CD4-positive, CD25-positive, alpha-beta regulatory T cell (primary cell): ENCODE measurements at regions not wholly inside any gene's neighbourhood (a gene's known extent, or its start where the extent isn't known, plus 50 kb on each side); places are given as distances from the start of the nearest gene placed in this dataset.

Experiments
- ATAC-seq, 2 donors: fragments of 150-1000 bp; cut with Tn5 transposase; one replicate each; pipeline ENCODE4 v1.10.0; 2021; ENCODE audit warnings: low read depth in 2 of 2, moderate number of reproducible peaks in 2 of 2, moderate library complexity in 1 of 2
- DNase-seq, 3 donors: peaks; one replicate each; pipeline versions ENCODE4 v3.0.0 to v3.0.0-alpha.2; 2012 to 2022; ENCODE audit warnings: mixed read lengths in 1 of 3
- H3K27ac ChIP-seq: one replicate; pipeline ENCODE4 v1.7.0; 2013; ENCODE audit warnings: mild to moderate bottlenecking, low read length; ENCODE audit not compliant: insufficient read depth, poor library complexity, severe bottlenecking
- H3K27me3 ChIP-seq: one replicate; pipeline ENCODE4 v1.7.0; 2013; ENCODE audit warnings: low read length; ENCODE audit not compliant: control insufficient read depth, insufficient read depth
- H3K36me3 ChIP-seq: one replicate; pipeline ENCODE4 v1.7.0; 2013; ENCODE audit warnings: mild to moderate bottlenecking, low read length, moderate library complexity; ENCODE audit not compliant: control insufficient read depth, insufficient read depth
- H3K4me1 ChIP-seq: 2 replicates; pipeline ENCODE4 v1.7.0; 2013; ENCODE audit warnings: mild to moderate bottlenecking, low read length; ENCODE audit not compliant: insufficient read depth, control insufficient read depth, poor library complexity, severe bottlenecking
- H3K4me3 ChIP-seq: one replicate; pipeline ENCODE4 v1.7.0; 2013; ENCODE audit warnings: low read depth, mild to moderate bottlenecking, low read length, moderate library complexity
- H3K9me3 ChIP-seq, 2 experiments: 1 replicate in 1 of 2; 2 replicates in 1 of 2; pipeline ENCODE4 v1.7.0; 2013; ENCODE audit warnings: low read length in 2 of 2, mild to moderate bottlenecking in 1 of 2, moderate library complexity in 1 of 2; ENCODE audit not compliant: control insufficient read depth in 2 of 2
- H3K27ac Mint-ChIP-seq, 3 donors: one replicate each; pipeline ENCODE4 v1.8.0; 2020 to 2022; ENCODE audit warnings: mild to moderate bottlenecking in 3 of 3, mixed read lengths in 3 of 3, moderate library complexity in 2 of 3
- H3K27me3 Mint-ChIP-seq: one replicate; pipeline ENCODE4 v1.8.0; 2022; ENCODE audit warnings: mild to moderate bottlenecking, mixed read lengths
- H3K36me3 Mint-ChIP-seq: one replicate; pipeline ENCODE4 v1.8.0; 2020; ENCODE audit warnings: mixed read lengths
- H3K4me1 Mint-ChIP-seq, 4 donors: one replicate each; pipeline ENCODE4 v1.8.0; 2020 to 2022; ENCODE audit warnings: mixed read lengths in 4 of 4, mild to moderate bottlenecking in 1 of 4
- H3K4me3 Mint-ChIP-seq, 4 donors: one replicate each; pipeline ENCODE4 v1.8.0; 2020 to 2022; ENCODE audit warnings: mild to moderate bottlenecking in 4 of 4, mixed read lengths in 4 of 4, moderate library complexity in 3 of 4
- H3K9me3 Mint-ChIP-seq, 7 donors: one replicate each; pipeline ENCODE4 v1.8.0; 2020 to 2022; ENCODE audit warnings: mixed read lengths in 7 of 7, mild to moderate bottlenecking in 3 of 7, moderate library complexity in 2 of 7

DNA sequence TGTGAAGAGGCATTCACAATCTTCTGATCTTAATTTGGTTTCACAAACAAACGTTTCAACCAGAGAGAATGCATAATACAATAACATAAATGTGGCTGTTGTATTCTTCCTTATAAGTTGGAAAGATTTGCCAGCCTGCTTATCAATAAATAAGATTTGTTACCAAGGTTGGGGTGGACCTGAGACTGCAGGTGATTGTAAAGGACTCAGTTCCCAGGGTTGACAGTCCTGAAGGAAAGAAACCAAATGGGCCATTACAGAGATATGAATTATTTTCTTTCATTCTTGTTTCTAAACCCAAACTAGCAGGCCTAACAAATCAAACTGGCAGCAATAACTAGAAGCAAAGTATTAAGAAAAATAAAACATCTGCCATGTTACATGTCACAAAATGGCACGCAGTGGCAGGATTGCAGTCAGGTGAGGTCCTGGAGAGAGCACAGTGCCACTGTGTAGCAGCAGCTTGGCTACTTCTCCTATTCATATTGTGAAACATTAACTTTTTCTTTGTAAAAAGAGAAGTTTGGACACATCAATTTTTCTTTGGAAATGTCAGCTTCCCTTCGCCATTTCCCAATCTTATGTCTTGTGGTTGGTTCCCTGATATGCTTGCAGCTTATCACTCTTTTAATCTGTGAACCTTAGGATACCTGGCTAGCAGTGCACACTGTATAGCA lies 133.8 kb upstream of the EMCN start:
- H3K36me3 ChIP-seq: no peaks in the 10 kb centered on the region
- no peak for ATAC-seq
- H3K36me3 Mint-ChIP-seq: no peaks in the 10 kb centered on the region

DNA sequence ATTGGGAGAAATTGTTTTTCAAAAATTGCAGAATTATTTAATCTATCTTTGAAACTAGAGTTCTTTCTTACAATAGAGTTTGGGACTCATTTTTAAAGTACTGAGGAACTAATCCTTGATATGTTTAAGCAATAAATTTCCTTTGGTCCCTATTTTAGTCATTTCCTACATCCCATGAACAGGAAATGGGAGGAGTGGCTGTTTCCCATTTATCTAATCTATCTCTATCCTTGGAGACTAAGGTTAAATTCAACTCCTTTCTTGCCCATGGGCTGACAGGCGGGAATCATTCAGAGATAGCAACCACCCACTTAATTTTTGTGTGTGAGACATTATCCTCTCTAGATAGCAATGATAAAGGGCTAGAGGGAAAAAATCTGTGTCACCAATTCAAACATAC lies 131.6 kb upstream of the EMCN start:
- Histone ChIP-seq H3K9me3 (no peaks in the 10 kb centered on the region), H3K4me1 (no peaks in the 10 kb centered on the region), H3K4me3 (no peak overlapping the region), H3K36me3 (no peaks in the 10 kb centered on the region), H3K27me3 (no peaks in the 10 kb centered on the region), H3K27ac (no peak overlapping the region)
- peaks cover 6% of the 10 kb centered on the region for H3K27me3 Mint-ChIP-seq
- no peaks in the 10 kb centered on the region for H3K4me1 Mint-ChIP-seq
- no peaks in the 10 kb centered on the region for H3K36me3 Mint-ChIP-seq
- no peak overlapping the region for H3K27ac Mint-ChIP-seq
- DNase-seq (no peak), ATAC-seq (no peak)
- H3K9me3 Mint-ChIP-seq: no peaks in the 10 kb centered on the region
- H3K4me3 Mint-ChIP-seq: no peak overlapping the region

More for the DNA sequence above, 133.8 kb upstream of the EMCN start:
- Mint-ChIP-seq H3K4me1 (no peaks in the 10 kb centered on the region), H3K9me3 (no peaks in the 10 kb centered on the region), H3K27me3 (peaks cover 6% of the 10 kb centered on the region), H3K4me3 (no peak overlapping the region), H3K27ac (no peak overlapping the region)
- no peaks in the 10 kb centered on the region for H3K4me1 ChIP-seq
- H3K27me3 ChIP-seq: no peaks in the 10 kb centered on the region
- H3K4me3 ChIP-seq: no peak overlapping the region
- DNase-seq: no peak
- no peaks in the 10 kb centered on the region for H3K9me3 ChIP-seq
- H3K27ac ChIP-seq: no peak overlapping the region

DNA sequence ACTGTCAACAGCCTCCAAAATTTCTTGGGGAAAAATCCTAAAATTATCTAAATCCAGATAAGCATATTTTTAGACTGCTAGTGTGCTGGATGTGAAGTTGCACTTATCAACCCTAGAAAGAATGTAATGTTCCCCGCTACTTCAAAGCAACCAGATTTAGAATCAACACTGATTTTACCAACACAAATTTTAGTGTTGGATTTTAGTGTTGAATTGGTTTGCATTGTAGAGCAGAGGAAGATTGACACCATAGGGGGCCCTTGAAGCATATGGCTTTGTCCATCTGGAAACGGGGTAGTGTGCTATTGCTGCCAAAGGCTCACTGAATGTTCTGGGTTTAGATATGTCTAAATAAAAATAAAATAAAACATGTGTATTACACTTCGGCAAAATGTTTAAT lies 126.3 kb upstream of the EMCN start:
- Mint-ChIP-seq H3K4me1 (no peaks in the 10 kb centered on the region), H3K27ac (no peak overlapping the region), H3K9me3 (peaks cover 0 to 3% (median 0%) of the 10 kb centered on the region in 7 donors), H3K27me3 (peaks cover 14% of the 10 kb centered on the region), H3K4me3 (no peak overlapping the region), H3K36me3 (no peaks in the 10 kb centered on the region)
- ATAC-seq: no peak
- Histone ChIP-seq H3K27me3 (no peaks in the 10 kb centered on the region), H3K36me3 (no peaks in the 10 kb centered on the region), H3K4me1 (no peaks in the 10 kb centered on the region), H3K27ac (no peak overlapping the region), H3K9me3 (no peaks in the 10 kb centered on the region), H3K4me3 (no peak overlapping the region)
- no peak for DNase-seq

DNA sequence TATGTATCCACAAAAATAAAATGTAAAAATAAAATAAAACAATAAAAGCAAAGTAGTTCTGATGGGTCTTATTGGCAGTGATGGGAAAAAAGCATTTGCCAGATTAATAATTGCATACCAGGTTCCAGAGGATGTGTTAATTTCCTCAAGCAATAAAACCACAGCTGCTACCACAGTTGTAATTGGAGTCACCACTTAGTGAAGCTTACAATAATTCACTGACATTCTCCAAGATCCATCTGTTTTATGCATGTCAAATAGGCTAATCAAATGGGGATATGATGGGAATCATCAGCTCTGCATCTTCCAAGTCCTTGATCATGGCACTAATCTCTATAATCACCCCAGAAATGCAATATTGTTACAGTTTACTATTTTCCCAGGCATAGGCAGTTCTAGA lies 123.5 kb upstream of the EMCN start:
- H3K4me3 Mint-ChIP-seq: no peak overlapping the region
- Histone ChIP-seq H3K27ac (no peak overlapping the region), H3K36me3 (no peaks in the 10 kb centered on the region), H3K27me3 (no peaks in the 10 kb centered on the region), H3K4me1 (no peaks in the 10 kb centered on the region), H3K9me3 (no peaks in the 10 kb centered on the region), H3K4me3 (no peak overlapping the region)
- no peaks in the 10 kb centered on the region for H3K36me3 Mint-ChIP-seq
- DNase-seq: no peak
- no peak overlapping the region for H3K27ac Mint-ChIP-seq
- peaks cover 1 to 7% (median 4%) of the 10 kb centered on the region in 7 donors for H3K9me3 Mint-ChIP-seq
- no peak for ATAC-seq
- H3K27me3 Mint-ChIP-seq: peaks cover 8% of the 10 kb centered on the region
- H3K4me1 Mint-ChIP-seq: no peaks in the 10 kb centered on the region

DNA sequence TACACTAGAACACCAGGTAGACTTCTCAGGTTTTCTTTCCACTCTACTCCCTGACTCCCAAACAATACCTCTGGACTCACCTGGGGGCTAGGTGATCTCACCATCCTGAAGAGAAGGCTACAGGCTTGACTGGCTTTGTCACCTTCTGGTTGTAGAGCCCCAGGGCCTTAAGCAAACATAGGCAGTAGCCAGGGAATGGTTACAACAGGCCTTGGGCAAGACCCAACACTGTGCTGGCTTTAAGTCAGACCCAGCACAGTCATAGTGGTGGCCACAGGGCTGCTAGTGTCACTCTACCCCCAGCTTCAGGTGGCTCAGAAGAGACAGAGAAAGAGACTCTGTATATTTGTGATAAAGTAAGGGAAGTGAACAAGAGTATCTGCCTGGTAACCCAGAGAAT lies 118.1 kb upstream of the EMCN start:
- Mint-ChIP-seq H3K27ac (no peak overlapping the region), H3K4me1 (no peaks in the 10 kb centered on the region), H3K36me3 (no peaks in the 10 kb centered on the region), H3K4me3 (no peak overlapping the region), H3K27me3 (peaks cover 5% of the 10 kb centered on the region), H3K9me3 (peaks cover 1 to 7% (median 5%) of the 10 kb centered on the region in 7 donors)
- DNase-seq: no peak
- H3K4me3 ChIP-seq: no peak overlapping the region
- no peak overlapping the region for H3K27ac ChIP-seq
- H3K36me3 ChIP-seq: no peaks in the 10 kb centered on the region
- H3K4me1 ChIP-seq: no peaks in the 10 kb centered on the region
- H3K9me3 ChIP-seq: no peaks in the 10 kb centered on the region
- no peak for ATAC-seq
- H3K27me3 ChIP-seq: no peaks in the 10 kb centered on the region

DNA sequence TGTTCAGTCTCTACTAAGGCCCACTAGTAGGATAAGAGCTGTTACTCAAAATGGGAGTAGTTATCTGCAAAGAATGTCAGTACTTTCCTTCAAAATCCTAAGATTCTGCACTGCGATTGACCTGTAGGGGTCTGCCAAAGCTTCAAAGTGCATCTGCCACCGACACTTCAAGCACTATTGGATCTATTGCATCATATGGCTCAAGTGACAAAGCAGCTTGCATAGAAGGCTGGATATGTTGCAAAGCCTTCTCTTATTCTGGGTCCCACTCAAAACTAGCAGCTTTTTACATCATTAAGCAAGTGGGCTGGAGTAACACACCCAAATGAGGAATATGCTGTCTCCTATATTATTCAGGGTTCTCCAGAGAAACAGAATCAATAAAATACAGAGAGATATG lies 115.4 kb upstream of the EMCN start:
- H3K36me3 ChIP-seq: no peaks in the 10 kb centered on the region
- Mint-ChIP-seq H3K4me1 (no peaks in the 10 kb centered on the region), H3K27ac (no peak overlapping the region), H3K36me3 (no peaks in the 10 kb centered on the region), H3K9me3 (peaks cover 0 to 7% (median 3%) of the 10 kb centered on the region in 7 donors), H3K27me3 (no peaks in the 10 kb centered on the region), H3K4me3 (no peak overlapping the region)
- no peaks in the 10 kb centered on the region for H3K27me3 ChIP-seq
- H3K9me3 ChIP-seq: no peaks in the 10 kb centered on the region
- ATAC-seq (no peak), DNase-seq (no peak)
- H3K4me3 ChIP-seq: no peak overlapping the region
- H3K4me1 ChIP-seq: no peaks in the 10 kb centered on the region
- no peak overlapping the region for H3K27ac ChIP-seq

DNA sequence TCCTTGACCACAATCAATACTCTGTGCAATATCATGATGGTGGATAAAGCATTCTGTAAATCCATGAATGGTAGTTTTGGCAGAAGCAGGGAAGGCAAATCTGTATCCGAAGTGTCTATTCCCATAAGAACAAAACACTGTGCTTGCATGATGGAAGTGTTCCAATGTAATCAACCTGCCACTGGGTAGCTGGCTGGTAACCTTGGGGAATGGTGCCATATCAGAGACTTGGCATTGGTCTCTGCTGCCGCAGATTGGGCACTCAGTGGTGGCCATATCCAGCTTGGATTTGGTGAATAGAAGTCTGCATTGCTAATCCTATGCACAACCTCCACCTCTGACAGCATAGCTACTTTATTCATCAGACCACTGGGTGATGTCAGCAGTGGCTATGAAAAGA lies 114.3 kb upstream of the EMCN start:
- ATAC-seq: no peak
- Mint-ChIP-seq H3K4me1 (no peaks in the 10 kb centered on the region), H3K36me3 (no peaks in the 10 kb centered on the region)

DNA sequence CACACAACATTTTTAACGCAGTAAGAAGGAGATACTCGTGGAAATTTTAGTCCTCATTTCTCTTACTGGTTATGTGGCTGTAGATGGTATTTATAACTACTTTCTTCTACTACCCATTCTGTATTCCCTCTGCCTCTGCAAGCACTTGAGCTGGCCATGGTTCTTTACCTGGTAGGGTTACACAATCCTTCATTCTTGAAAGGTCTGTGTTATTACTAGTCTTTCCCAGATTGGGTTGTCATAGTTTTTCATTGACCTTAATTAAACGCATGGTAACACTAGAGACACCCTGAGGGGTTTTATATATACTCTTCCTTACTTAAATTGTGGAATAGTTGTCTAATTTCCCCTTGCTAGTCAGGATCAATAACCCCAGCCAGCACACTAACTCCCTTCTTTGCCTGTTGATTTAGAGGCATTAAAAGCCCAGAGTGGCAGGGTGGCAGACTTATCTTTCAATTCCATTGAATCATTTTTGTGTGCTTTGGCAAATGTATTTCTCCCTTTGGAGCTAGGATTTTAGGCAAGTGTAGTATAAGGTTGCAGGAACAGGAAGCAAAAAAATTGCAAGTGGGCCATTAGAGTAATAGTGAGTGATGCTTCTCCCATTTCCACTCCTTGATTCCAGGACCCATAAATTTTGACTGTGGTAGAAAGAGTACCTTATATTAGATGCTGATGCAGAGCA lies 113.6 kb upstream of the EMCN start:
- Histone ChIP-seq H3K36me3 (no peaks in the 10 kb centered on the region), H3K4me3 (no peak overlapping the region), H3K4me1 (no peaks in the 10 kb centered on the region), H3K27me3 (no peaks in the 10 kb centered on the region), H3K27ac (no peak overlapping the region), H3K9me3 (no peaks in the 10 kb centered on the region)
- H3K9me3 Mint-ChIP-seq: peaks cover 0 to 2% (median 0%) of the 10 kb centered on the region in 7 donors
- DNase-seq (no peak), ATAC-seq (no peak)
- no peaks in the 10 kb centered on the region for H3K4me1 Mint-ChIP-seq
- no peak overlapping the region for H3K4me3 Mint-ChIP-seq
- H3K36me3 Mint-ChIP-seq: no peaks in the 10 kb centered on the region
- no peak overlapping the region for H3K27ac Mint-ChIP-seq
- H3K27me3 Mint-ChIP-seq: no peaks in the 10 kb centered on the region

More for the DNA sequence above, 114.3 kb upstream of the EMCN start:
- Histone ChIP-seq H3K27me3 (no peaks in the 10 kb centered on the region), H3K4me1 (no peaks in the 10 kb centered on the region), H3K27ac (no peak overlapping the region), H3K9me3 (no peaks in the 10 kb centered on the region), H3K36me3 (no peaks in the 10 kb centered on the region), H3K4me3 (no peak overlapping the region)
- Mint-ChIP-seq H3K27me3 (no peaks in the 10 kb centered on the region), H3K4me3 (no peak overlapping the region), H3K9me3 (peaks cover 0 to 6% (median 1%) of the 10 kb centered on the region in 7 donors), H3K27ac (no peak overlapping the region)
- no peak for DNase-seq
